BJ (cell line): ENCODE measurements at regions not wholly inside any gene's neighbourhood (a gene's known extent, or its start where the extent isn't known, plus 50 kb on each side); places are given as distances from the start of the nearest gene placed in this dataset.

ENCODE experiments used
- CTCF ChIA-PET: fragments of 350-600 bp; formaldehyde crosslinking; extraction: SDS; loops from one replicate; lab custom pipeline; 2021; ENCODE audit warnings: antibody characterized with exemption, inconsistent platforms; lab: Yijun Ruan, JAX
- POLR2A ChIA-PET: fragments of 300-600 bp; sonication (Branson Sonifier 250); formaldehyde crosslinking; extraction: SDS; loops from one replicate; lab custom pipeline; 2021; ENCODE audit warnings: antibody characterized with exemption; lab: Charles Lee
- DNase-seq: peaks from one replicate; pipeline ENCODE4 v3.0.0-alpha.2; 2011; ENCODE audit warnings: low read depth
- H3K27me3 ChIP-seq: 2 replicates; pipeline ENCODE4 v1.6.0; 2011; ENCODE audit warnings: low read length; ENCODE audit not compliant: control insufficient read depth, insufficient read depth
- H3K36me3 ChIP-seq: 2 replicates; pipeline ENCODE4 v1.5.1; 2011; ENCODE audit warnings: low read length; ENCODE audit not compliant: control insufficient read depth, insufficient read depth
- H3K4me3 ChIP-seq: 2 replicates; pipeline ENCODE4 v1.5.1; 2011; ENCODE audit warnings: low read depth, mild to moderate bottlenecking, control low read depth, low read length
- CTCF ChIP-seq: IDR thresholded peaks from 2 replicates; pipeline ENCODE4 v1.5.1; 2011; ENCODE audit warnings: low read depth, mild to moderate bottlenecking, control low read depth, inconsistent platforms, low read length, moderate library complexity; ENCODE audit not compliant: insufficient read depth

- Histone ChIP-seq H3K4me3 (no peak overlapping the region), H3K27me3 (peaks cover 8% of the 10 kb centered on the region; the same call in 1 of the 2 replicates), H3K36me3 (no peaks in the 10 kb centered on the region)
- DNase-seq, result no peak
- no peak for TF ChIP-seq CTCF
- ChIA-PET POLR2A (no interaction called here), CTCF (interaction anchor here (1.0 to 4.5 kb wide), 5 partner anchors 9 to 259 kb away, joined by 3 to 123 read pairs (median 8); no protein-coding TSS in a partner anchor)
Measured at GRCh38 chr14:100644383-100644782, 57.2 kb upstream of the BEGAIN start.

- H3K27me3 ChIP-seq, result peaks cover 8% of the 10 kb centered on the region; the same call in 1 of the 2 replicates
- no peak overlapping the region for H3K4me3 ChIP-seq
- ChIA-PET POLR2A (no interaction called here), CTCF (interaction anchor here (1.0 to 4.5 kb wide), 9 partner anchors 9 to 259 kb away, joined by 3 to 123 read pairs (median 8); no protein-coding TSS in a partner anchor)
- H3K36me3 ChIP-seq, result no peaks in the 10 kb centered on the region
- no peak for DNase-seq
- TF ChIP-seq CTCF, result no peak
Measured at GRCh38 chr14:100644784-100645183, 57.6 kb upstream of the BEGAIN start.

GRCh38 chr14:100645196-100645981, 58.2 kb upstream of the BEGAIN start:
- ChIA-PET CTCF (interaction anchor here (0.7 to 4.5 kb wide), 30 partner anchors 9 to 978 kb away, joined by 3 to 123 read pairs (median 5); a partner anchor contains a TSS), POLR2A (interaction anchor here (0.7 kb wide), 1 partner anchor 260 kb away, joined by 3 read pairs; no protein-coding TSS in a partner anchor)
- Histone ChIP-seq H3K36me3 (no peaks in the 10 kb centered on the region), H3K27me3 (peaks cover 6% of the 10 kb centered on the region; the same call in 1 of the 2 replicates), H3K4me3 (no peak overlapping the region)
- no peak for DNase-seq
- TF ChIP-seq CTCF, result peak; percentile 81

GRCh38 chr14:100645982-100646314, 58.7 kb upstream of the BEGAIN start:
- Histone ChIP-seq H3K36me3 (no peaks in the 10 kb centered on the region), H3K27me3 (peaks cover 6% of the 10 kb centered on the region; the same call in 1 of the 2 replicates), H3K4me3 (no peak overlapping the region)
- POLR2A ChIA-PET, result interaction anchor here (0.7 kb wide), 1 partner anchor 261 kb away, joined by 3 read pairs; no protein-coding TSS in a partner anchor
- no peak for DNase-seq
- CTCF ChIA-PET, result interaction anchor here (0.7 to 4.5 kb wide), 30 partner anchors 8 to 977 kb away, joined by 3 to 123 read pairs (median 5); a partner anchor contains a TSS
- TF ChIP-seq CTCF, result no peak

GRCh38 chr14:100648474-100649172, 61.4 kb upstream of the BEGAIN start:
- CTCF ChIA-PET, result interaction anchor here (0.6 to 1.3 kb wide), 4 partner anchors 232 to 264 kb away, joined by 3 to 12 read pairs (median 4); no protein-coding TSS in a partner anchor
- no peaks in the 10 kb centered on the region for H3K36me3 ChIP-seq
- TF ChIP-seq CTCF, result no peak
- H3K4me3 ChIP-seq, result no peak overlapping the region
- no peak for DNase-seq
- H3K27me3 ChIP-seq, result peaks cover 6% of the 10 kb centered on the region; the same call in 1 of the 2 replicates
- POLR2A ChIA-PET, result no interaction called here
